ENCODE measurements at regions not wholly inside any gene's neighbourhood (a gene's known extent, or its start where the extent isn't known, plus 50 kb on each side); places are given as distances from the start of the nearest gene placed in this dataset.

- TF ChIP-seq POLR2A (IDR thresholded peaks at IDR 0.05; ENCODE audit: low read length) (no peak), GATA1 (IDR thresholded peaks at IDR 0.05; ENCODE audit: low read depth, low read length) (no peak)
These were observed 88.2 kb upstream of the MVB12B start for GRCh38 chr9:126238415-126238814.

All from erythroblast (primary cell).